ENCODE measurements at regions not wholly inside any gene's neighbourhood (a gene's known extent, or its start where the extent isn't known, plus 50 kb on each side); places are given as distances from the start of the nearest gene placed in this dataset.
A peak's percentile ranks its signal among the peaks of the same experiment; 100 is the strongest.

- DNase-seq (ENCODE audit: low read depth) = no peak
- TF ChIP-seq CTCF (IDR thresholded peaks at IDR 0.05; ENCODE audit: insufficient read depth, low read depth, low read length, missing control alignments) = no peak
Observed at GRCh38 chr6:113115196-113115595, 741.9 kb upstream of the MARCKS start.

GRCh38 chr6:113120224-113120581 lies 736.9 kb upstream of the MARCKS start:
- TF ChIP-seq CTCF (IDR thresholded peaks at IDR 0.05; ENCODE audit: insufficient read depth, low read depth, low read length, missing control alignments) = no peak
- no peak overlapping the region for H3K4me3 ChIP-seq (ENCODE audit: low read depth, low read length)
- DNase-seq (ENCODE audit: low read depth) = no peak

More at GRCh38 chr6:113115196-113115595, 741.9 kb upstream of the MARCKS start:
- no peak overlapping the region for H3K4me3 ChIP-seq (ENCODE audit: low read depth, low read length)

GRCh38 chr6:113120582-113121285 lies 736.4 kb upstream of the MARCKS start:
- TF ChIP-seq CTCF (IDR thresholded peaks at IDR 0.05; ENCODE audit: insufficient read depth, low read depth, low read length, missing control alignments) = no peak
- no peak overlapping the region for H3K4me3 ChIP-seq (ENCODE audit: low read depth, low read length)
- peak; percentile 16 for DNase-seq (ENCODE audit: low read depth)

DNA sequence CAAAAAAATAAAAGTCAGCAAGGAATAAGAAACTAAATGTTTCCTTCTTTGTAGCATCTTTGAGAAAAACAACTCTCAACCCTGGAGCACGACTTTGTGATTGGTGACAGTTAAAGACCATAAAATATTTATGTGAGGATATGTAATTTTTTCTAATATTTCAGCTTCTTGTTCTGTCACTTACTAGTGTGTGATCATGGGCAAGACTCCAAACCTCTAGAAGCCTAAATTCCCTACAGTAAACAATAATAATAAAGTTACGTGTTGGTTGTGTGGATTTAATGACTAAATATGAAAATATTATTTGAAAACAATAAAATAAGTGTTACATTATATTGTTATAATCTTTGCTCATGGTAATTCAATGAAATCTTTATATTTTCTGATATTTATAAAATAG lies 735.6 kb upstream of the MARCKS start:
- DNase-seq (ENCODE audit: low read depth) = no peak
- H3K4me3 ChIP-seq (ENCODE audit: low read depth, low read length) = no peak overlapping the region

DNA sequence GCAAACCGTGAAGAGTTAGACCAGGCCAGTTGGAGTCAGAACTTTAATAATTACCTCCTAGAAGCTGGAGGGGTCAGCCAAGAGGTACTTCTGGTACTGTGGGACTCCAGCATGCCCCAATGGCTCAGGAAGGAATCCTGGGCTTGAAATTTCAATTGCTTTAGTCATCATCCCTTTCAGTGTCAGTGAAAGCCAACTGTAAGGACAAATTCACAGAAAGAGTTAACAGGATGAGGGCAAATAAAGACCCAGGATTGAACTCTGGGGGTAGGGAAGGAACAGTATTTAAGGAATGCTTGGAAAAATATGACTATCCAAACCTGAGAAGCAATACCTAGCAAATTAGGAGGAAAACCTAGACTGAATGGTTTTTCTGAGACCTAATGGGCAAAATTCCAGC lies 735.1 kb upstream of the MARCKS start:
- no peak overlapping the region for H3K4me3 ChIP-seq (ENCODE audit: low read depth, low read length)
- no peak for TF ChIP-seq CTCF (IDR thresholded peaks at IDR 0.05; ENCODE audit: insufficient read depth, low read depth, low read length, missing control alignments)
- DNase-seq (ENCODE audit: low read depth) = no peak

More for the DNA sequence above, 735.6 kb upstream of the MARCKS start:
- TF ChIP-seq CTCF (IDR thresholded peaks at IDR 0.05; ENCODE audit: insufficient read depth, low read depth, low read length, missing control alignments) = no peak

- no peak overlapping the region for H3K4me3 ChIP-seq (ENCODE audit: low read depth, low read length)
- DNase-seq (ENCODE audit: low read depth) = no peak
- TF ChIP-seq CTCF (IDR thresholded peaks at IDR 0.05; ENCODE audit: insufficient read depth, low read depth, low read length, missing control alignments) = no peak
Observed at GRCh38 chr6:113125626-113126025, 731.5 kb upstream of the MARCKS start.

Data from GM12865 (cell line).